ENCODE measurements at regions not wholly inside any gene's neighbourhood (a gene's known extent, or its start where the extent isn't known, plus 50 kb on each side); places are given as distances from the start of the nearest gene placed in this dataset.

DNA sequence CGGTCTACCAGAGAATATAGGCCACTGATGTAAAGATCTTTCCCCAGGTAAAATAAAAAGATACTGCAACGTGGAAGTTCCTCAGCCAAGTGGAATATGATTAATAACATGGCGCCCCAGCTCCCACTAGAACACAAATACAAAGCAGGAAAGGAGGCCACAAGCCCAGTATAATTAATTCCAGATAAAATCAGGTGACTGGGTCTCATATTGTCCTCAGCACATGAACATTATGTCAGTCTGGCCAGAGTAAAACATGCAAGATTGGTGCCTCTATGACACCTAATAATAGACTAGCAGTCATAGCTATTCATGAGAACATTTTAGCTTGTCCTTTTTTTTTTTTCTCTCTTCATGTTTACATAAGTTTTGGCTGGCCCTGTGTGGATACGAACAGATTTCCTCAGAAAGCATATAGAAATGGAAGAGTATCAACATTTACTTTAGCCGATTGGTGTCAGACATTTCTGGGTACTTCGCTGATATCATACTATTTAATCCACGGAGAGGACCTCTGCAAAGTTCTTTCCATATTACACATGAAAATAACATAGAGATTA is 523.8 kb upstream of the SETBP1 start:
- TF ChIP-seq, protein P1, sequence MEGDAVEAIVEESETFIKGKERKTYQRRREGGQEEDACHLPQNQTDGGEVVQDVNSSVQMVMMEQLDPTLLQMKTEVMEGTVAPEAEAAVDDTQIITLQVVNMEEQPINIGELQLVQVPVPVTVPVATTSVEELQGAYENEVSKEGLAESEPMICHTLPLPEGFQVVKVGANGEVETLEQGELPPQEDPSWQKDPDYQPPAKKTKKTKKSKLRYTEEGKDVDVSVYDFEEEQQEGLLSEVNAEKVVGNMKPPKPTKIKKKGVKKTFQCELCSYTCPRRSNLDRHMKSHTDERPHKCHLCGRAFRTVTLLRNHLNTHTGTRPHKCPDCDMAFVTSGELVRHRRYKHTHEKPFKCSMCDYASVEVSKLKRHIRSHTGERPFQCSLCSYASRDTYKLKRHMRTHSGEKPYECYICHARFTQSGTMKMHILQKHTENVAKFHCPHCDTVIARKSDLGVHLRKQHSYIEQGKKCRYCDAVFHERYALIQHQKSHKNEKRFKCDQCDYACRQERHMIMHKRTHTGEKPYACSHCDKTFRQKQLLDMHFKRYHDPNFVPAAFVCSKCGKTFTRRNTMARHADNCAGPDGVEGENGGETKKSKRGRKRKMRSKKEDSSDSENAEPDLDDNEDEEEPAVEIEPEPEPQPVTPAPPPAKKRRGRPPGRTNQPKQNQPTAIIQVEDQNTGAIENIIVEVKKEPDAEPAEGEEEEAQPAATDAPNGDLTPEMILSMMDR (optimal IDR thresholded peaks at IDR 0.05 in 1 of 3, IDR thresholded peaks at IDR 0.05 in 1 of 3, conservative IDR thresholded peaks at IDR 0.05 in 1 of 3; ENCODE audit: extremely low read depth in 1 of 3, insufficient read depth in 2 of 3, low read length in 3 of 3), result no peak
- no peak for TF ChIP-seq EZH2 (IDR thresholded peaks at IDR 0.05; ENCODE audit: low read length)

Measured in keratinocyte (primary cell).